ENCODE measurements at regions not wholly inside any gene's neighbourhood (a gene's known extent, or its start where the extent isn't known, plus 50 kb on each side); places are given as distances from the start of the nearest gene placed in this dataset.
A peak's percentile ranks its signal among the peaks of the same experiment; 100 is the strongest.
"Not testable (repeated sequence)": the region's sequence is repeated elsewhere in the genome, so short reads cannot be mapped to it uniquely, and the experiment has no call there.

GRCh38 chr12:131624756-131625501, 86.0 kb upstream of the SFSWAP start:
- DNase-seq: not testable (repeated sequence)

GRCh38 chr12:131625966-131626722, 84.7 kb upstream of the SFSWAP start:
- not testable (repeated sequence) for DNase-seq

- DNase-seq: not testable (repeated sequence)
Observed at GRCh38 chr12:131627151-131628022, 83.5 kb upstream of the SFSWAP start.

GRCh38 chr12:131628023-131628740, 82.7 kb upstream of the SFSWAP start:
- no peak for DNase-seq

- DNase-seq: no peak
Observed at GRCh38 chr12:131628766-131629448, 82.0 kb upstream of the SFSWAP start.

- DNase-seq: no peak
Observed at GRCh38 chr12:131631230-131631629, 79.7 kb upstream of the SFSWAP start.

- not testable (repeated sequence) for DNase-seq
Observed at GRCh38 chr12:131631889-131632651, 78.8 kb upstream of the SFSWAP start.

- DNase-seq: not testable (repeated sequence)
Observed at GRCh38 chr12:131632652-131633023, 78.3 kb upstream of the SFSWAP start.

- not testable (repeated sequence) for DNase-seq
Observed at GRCh38 chr12:131633610-131634009, 77.3 kb upstream of the SFSWAP start.

- no peak for DNase-seq
Observed at GRCh38 chr12:131634037-131634436, 76.9 kb upstream of the SFSWAP start.

GRCh38 chr12:131635012-131635411, 75.9 kb upstream of the SFSWAP start:
- DNase-seq: not testable (repeated sequence)

- DNase-seq: no peak
Observed at GRCh38 chr12:131635491-131636122, 75.3 kb upstream of the SFSWAP start.

- DNase-seq: no peak
Observed at GRCh38 chr12:131636266-131636665, 74.6 kb upstream of the SFSWAP start.

GRCh38 chr12:131636940-131637750, 73.7 kb upstream of the SFSWAP start:
- DNase-seq: no peak

- no peak for DNase-seq
Observed at GRCh38 chr12:131637986-131638385, 72.9 kb upstream of the SFSWAP start.

- no peak for DNase-seq
Observed at GRCh38 chr12:131639270-131639940, 71.5 kb upstream of the SFSWAP start.

GRCh38 chr12:131640525-131640924, 70.4 kb upstream of the SFSWAP start:
- no peak for DNase-seq

- DNase-seq: no peak
Observed at GRCh38 chr12:131641315-131641714, 69.6 kb upstream of the SFSWAP start.

GRCh38 chr12:131642101-131642540, 68.8 kb upstream of the SFSWAP start:
- DNase-seq: peak; percentile 49
